NT2/D1 (cell line): ENCODE measurements at regions not wholly inside any gene's neighbourhood (a gene's known extent, or its start where the extent isn't known, plus 50 kb on each side); places are given as distances from the start of the nearest gene placed in this dataset.

Experiments used
- SUZ12 ChIP-seq: IDR thresholded peaks from 2 replicates; pipeline ENCODE4 v1.6.1; 2011; ENCODE audit not compliant: insufficient read length, insufficient read depth; ENCODE audit errors: extremely low read depth
- YY1 ChIP-seq: IDR thresholded peaks from 2 replicates; pipeline ENCODE4 v1.6.1; 2011; ENCODE audit not compliant: insufficient read length, insufficient read depth
- ZNF274 ChIP-seq: IDR thresholded peaks from 2 replicates; pipeline ENCODE4 v1.6.1; 2011; ENCODE audit warnings: mild to moderate bottlenecking, low read depth, low read length

DNA sequence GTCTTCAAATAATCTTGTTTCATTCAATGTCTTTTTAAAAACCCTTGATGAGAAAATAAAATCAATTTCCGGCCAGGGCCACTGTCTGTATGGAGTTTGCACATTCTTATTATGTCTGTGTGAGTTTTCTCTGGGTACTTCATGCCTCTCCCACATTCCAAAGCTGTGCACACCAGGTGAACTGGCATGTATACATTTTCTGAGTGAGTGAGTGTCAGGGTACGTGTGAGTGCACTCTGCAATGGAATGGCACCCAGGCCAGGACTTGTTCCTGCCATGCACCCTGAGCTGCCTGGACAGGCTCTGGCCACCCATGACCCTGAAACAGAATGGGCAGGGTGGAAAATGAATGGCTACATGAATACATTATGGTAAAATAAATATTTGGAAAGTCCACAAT lies 61.3 kb downstream of the UBE2NL start:
- TF ChIP-seq YY1: no peak
- TF ChIP-seq ZNF274: no peak
- no peak for TF ChIP-seq SUZ12
